HCT116 (cell line): ENCODE measurements at regions not wholly inside any gene's neighbourhood (a gene's known extent, or its start where the extent isn't known, plus 50 kb on each side); places are given as distances from the start of the nearest gene placed in this dataset.

Experiments
- ATAC-seq: fragments of 200-7000 bp; cut with Tn5 transposase; 2 replicates; pipeline ENCODE4 v1.9.1; 2020; ENCODE audit warnings: mild to moderate bottlenecking, moderate library complexity
- BruUV-seq: library from RNA; stranded (reverse); fragments of 400-500 nt; replicated peaks from 2 replicates; lab custom pipeline; 2021; lab: Mats Ljungman, UMichigan
- CTCF ChIA-PET: fragments of 300-600 bp; sonication (Branson Sonifier 250); formaldehyde crosslinking; loops from one replicate; lab custom pipeline; 2021; ENCODE audit warnings: antibody characterized with exemption; lab: Charles Lee
- POLR2A ChIA-PET: fragments of 300-600, 350-600 bp; sonication (Branson Sonifier 250); formaldehyde crosslinking; loops from one replicate; lab custom pipeline; 2021; ENCODE audit warnings: antibody characterized with exemption; lab: Charles Lee
- RAD21 ChIA-PET, 2 experiments: fragments of 300-600 bp; sonication (Branson Sonifier 250); formaldehyde crosslinking; loops; one replicate each; lab custom pipeline; 2023; ENCODE audit warnings: low total read pairs in 2 of 2; ENCODE audit not compliant: uncharacterized antibody in 2 of 2, unreplicated experiment in 2 of 2, low non-redundant PET in 1 of 2; lab: Charles Lee
- DNase-seq: peaks from one replicate; pipeline ENCODE4 v3.0.0-alpha.2; 2010; ENCODE audit warnings: low read depth, low spot score
- H2AFZ ChIP-seq: fragments of 200-600 bp; shearing (Covaris generic), sonication (generic); 2 replicates; pipeline ENCODE4 v1.6.1; 2017; ENCODE audit warnings: low read depth, mixed run types, mixed read lengths, antibody characterized with exemption, low read length; ENCODE audit not compliant: poor library complexity, severe bottlenecking
- H3K27ac ChIP-seq: 2 replicates; pipeline ENCODE4 v1.5.1; 2012; ENCODE audit warnings: low read depth, low read length
- H3K27me3 ChIP-seq: fragments of 200-600 bp; sonication (generic); 2 replicates; pipeline ENCODE4 v1.6.1; 2016; ENCODE audit warnings: mixed run types, low read length, mixed read lengths; ENCODE audit not compliant: insufficient read depth
- H3K36me3 ChIP-seq, 2 experiments: fragments of 200-500 bp in 1 of 2; fragments of 200-600 bp in 1 of 2; sonication (Bioruptor generic) in 1 of 2; sonication (generic) in 1 of 2; 2 replicates each; pipeline versions ENCODE4 v1.5.1 to v1.6.1; 2014 to 2016; ENCODE audit warnings: low read length in 2 of 2, inconsistent platforms in 1 of 2, mixed read lengths in 1 of 2, mixed run types in 1 of 2; ENCODE audit not compliant: insufficient read depth in 2 of 2, control insufficient read depth in 1 of 2
- H3K4me1 ChIP-seq, 2 experiments: fragments of 200-600 bp in 1 of 2; sonication (generic) in 1 of 2; 2 replicates each; pipeline versions ENCODE4 v1.5.1 to v1.6.1; 2012 to 2017; ENCODE audit warnings: low read length in 2 of 2, inconsistent platforms in 1 of 2, mild to moderate bottlenecking in 1 of 2, mixed read lengths in 1 of 2, mixed run types in 1 of 2, moderate library complexity in 1 of 2; ENCODE audit not compliant: insufficient read depth in 2 of 2, control insufficient read depth in 1 of 2
- H3K4me2 ChIP-seq: fragments of 200-600 bp; sonication (generic); 2 replicates; pipeline ENCODE4 v1.6.1; 2017; ENCODE audit warnings: mixed run types, low read length, mixed read lengths
- H3K4me3 ChIP-seq, 2 experiments: fragments of 200-600 bp in 1 of 2; sonication (generic) in 1 of 2; replicated peaks in 1 of 2; 2 replicates each; pipeline ENCODE4 v1.5.1; 2011 to 2016; ENCODE audit warnings: low read length in 2 of 2, control low read depth in 1 of 2, low read depth in 1 of 2, mild to moderate bottlenecking in 1 of 2, mixed read lengths in 1 of 2, mixed run types in 1 of 2
- H3K79me2 ChIP-seq: fragments of 200-600 bp; sonication (generic); 2 replicates; pipeline ENCODE4 v1.6.1; 2017; ENCODE audit warnings: mild to moderate bottlenecking, mixed run types, low read length, moderate library complexity, mixed read lengths; ENCODE audit not compliant: insufficient read depth
- H3K9ac ChIP-seq: fragments of 200-600 bp; sonication (generic); 2 replicates; pipeline ENCODE4 v1.6.1; 2016; ENCODE audit warnings: low read length, mixed read lengths
- H3K9me2 ChIP-seq: fragments of 200-600 bp; sonication (generic), shearing (Covaris generic); 2 replicates; pipeline ENCODE4 v1.6.1; 2017; ENCODE audit warnings: mixed run types, mild to moderate bottlenecking, moderate library complexity; ENCODE audit not compliant: insufficient read depth
- H3K9me3 ChIP-seq, 2 experiments: fragments of 200-500 bp in 1 of 2; fragments of 200-600 bp in 1 of 2; sonication (Bioruptor generic) in 1 of 2; sonication (generic) in 1 of 2; 2 replicates each; pipeline ENCODE4 v1.6.1; 2014 to 2017; ENCODE audit warnings: low read length in 2 of 2, mixed read lengths in 2 of 2, inconsistent platforms in 1 of 2, low read depth in 1 of 2, mild to moderate bottlenecking in 1 of 2, mixed run types in 1 of 2, moderate library complexity in 1 of 2; ENCODE audit not compliant: control insufficient read depth in 1 of 2, insufficient read depth in 1 of 2
- H4K20me1 ChIP-seq: fragments of 200-600 bp; sonication (generic), shearing (Covaris generic); 2 replicates; pipeline ENCODE4 v1.6.1; 2017; ENCODE audit warnings: mixed run types, mild to moderate bottlenecking, moderate library complexity; ENCODE audit not compliant: insufficient read depth
- CEBPB ChIP-seq: IDR thresholded peaks from 2 replicates; pipeline ENCODE4 v1.6.1; 2012; ENCODE audit warnings: low read depth
- EGR1 ChIP-seq: IDR thresholded peaks from 2 replicates; pipeline ENCODE4 v1.6.1; 2012; ENCODE audit warnings: low read depth
- ELF1 ChIP-seq: IDR thresholded peaks from 2 replicates; pipeline ENCODE4 v1.6.1; 2012; ENCODE audit warnings: low read depth, borderline replicate concordance
- JUND ChIP-seq: IDR thresholded peaks from 2 replicates; pipeline ENCODE4 v1.6.1; 2012
- SIN3A ChIP-seq: IDR thresholded peaks from 2 replicates; pipeline ENCODE4 v1.6.1; 2012; ENCODE audit warnings: low read depth
- SP1 ChIP-seq: IDR thresholded peaks from 2 replicates; pipeline ENCODE4 v1.6.1; 2012; ENCODE audit warnings: low read depth
- intact Hi-C: fragments of 100-400 bp; cut with micrococcal nuclease; formaldehyde crosslinking; loops from 2 replicates; pipeline ENCODE4 v1.10.0; 2022
- TF ChIP-seq, protein P1 (sequence below), 3 experiments: fragments of 200-600 bp in 1 of 3; sonication (generic) in 1 of 3; IDR thresholded peaks in 2 of 3; conservative IDR thresholded peaks in 1 of 3; 2 replicates each; pipeline ENCODE4 v1.5.1; 2012 to 2017; ENCODE audit warnings: low read depth in 2 of 3, low read length in 2 of 3, antibody characterized with exemption in 1 of 3, borderline replicate concordance in 1 of 3, control low read depth in 1 of 3, mild to moderate bottlenecking in 1 of 3, mixed read lengths in 1 of 3, mixed run types in 1 of 3, moderate library complexity in 1 of 3; ENCODE audit not compliant: insufficient read depth in 1 of 3

DNA sequence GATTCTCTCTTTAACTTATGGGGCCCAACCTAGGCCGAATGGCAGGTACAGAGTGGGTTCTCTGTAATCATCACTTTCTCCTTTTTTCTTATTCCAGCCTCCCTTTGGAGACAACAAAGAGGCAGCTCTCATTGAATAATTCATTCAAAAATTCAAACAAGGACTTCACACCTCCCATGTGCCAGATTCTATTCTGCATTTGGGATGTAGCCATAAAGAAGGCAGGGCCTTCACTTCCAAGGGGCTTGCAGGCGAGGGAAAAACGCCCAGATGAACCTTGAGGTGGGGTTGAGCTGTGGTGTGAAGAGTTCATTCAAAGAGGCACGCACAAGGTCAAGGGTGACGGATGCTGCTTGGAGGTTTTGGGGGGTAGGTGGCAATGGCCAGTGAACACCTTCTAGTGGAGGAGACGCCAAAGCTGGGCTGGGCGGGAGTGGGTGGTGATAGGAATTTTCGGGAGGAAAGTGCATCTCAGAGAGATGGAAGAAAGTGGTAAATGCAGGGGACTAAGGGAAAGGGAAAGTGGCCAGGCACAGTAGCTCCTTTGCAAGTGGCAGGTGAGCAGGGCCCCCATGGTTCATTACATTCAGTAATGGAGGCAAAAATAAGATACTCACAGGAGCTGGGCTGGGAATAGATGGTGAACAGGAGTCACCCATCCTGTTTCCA is 499.6 kb downstream of the MIAT start:
- no peak overlapping the region for H3K4me3 ChIP-seq
- RAD21 ChIA-PET, result no interaction called here
- no peak overlapping the region for H2AFZ ChIP-seq
- peaks cover 14% of the 10 kb centered on the region; the same call in 1 of the 2 replicates for H3K27me3 ChIP-seq
- no peak overlapping the region for H3K4me2 ChIP-seq
- H3K9ac ChIP-seq, result no peak overlapping the region
- no peak overlapping the region for H3K27ac ChIP-seq
- no peaks in the 10 kb centered on the region for H3K9me3 ChIP-seq
- ATAC-seq, result no peak
- DNase-seq, result no peak
- CTCF ChIA-PET, result no interaction called here
- H4K20me1 ChIP-seq, result no peaks in the 10 kb centered on the region
- no peak for TF ChIP-seq ELF1
- TF ChIP-seq EGR1, result no peak
- H3K36me3 ChIP-seq, result no peaks in the 10 kb centered on the region
- no peaks in the 10 kb centered on the region for H3K9me2 ChIP-seq
- no peaks in the 10 kb centered on the region for H3K79me2 ChIP-seq
- POLR2A ChIA-PET, result no interaction called here
- no TSS peak for BruUV-seq
- no peaks in the 10 kb centered on the region for H3K4me1 ChIP-seq
- intact Hi-C loops, result no loop called here

DNA sequence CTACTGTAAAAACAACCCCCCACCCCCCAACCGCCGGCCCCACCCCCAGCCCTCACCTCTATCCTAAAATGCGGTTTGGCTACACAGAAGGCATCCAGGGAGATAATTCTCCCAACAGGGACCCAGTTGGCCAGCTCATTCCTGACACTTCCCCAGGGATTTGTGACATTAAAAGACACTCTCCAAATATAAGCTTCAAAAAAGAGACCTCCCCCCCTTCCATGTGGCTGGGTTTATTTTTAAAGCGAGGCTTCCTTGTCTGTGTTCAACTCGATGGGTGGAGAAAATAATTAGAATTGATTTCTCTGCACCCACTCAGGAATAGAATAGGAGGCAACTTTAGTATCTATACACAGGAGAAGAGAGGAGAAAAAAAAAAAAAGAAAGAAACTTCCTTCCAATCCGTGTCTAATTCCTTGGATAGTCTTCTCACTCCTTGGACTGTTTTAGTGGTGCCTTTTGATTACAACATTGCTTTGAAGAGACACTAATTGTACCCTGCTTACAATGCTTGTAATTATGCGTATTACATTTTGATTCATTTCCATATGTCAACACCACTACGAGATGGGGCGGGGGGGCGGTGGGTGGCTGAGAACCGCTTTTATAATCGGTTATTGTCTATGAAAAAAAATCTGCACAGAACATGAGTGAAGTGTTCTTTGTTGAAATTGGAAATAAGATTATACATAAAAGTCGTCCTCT is 500.4 kb downstream of the MIAT start:
- BruUV-seq, result no TSS peak
- Histone ChIP-seq H3K4me2 (no peak overlapping the region), H4K20me1 (no peaks in the 10 kb centered on the region), H3K36me3 (no peaks in the 10 kb centered on the region), H3K9me3 (no peaks in the 10 kb centered on the region), H3K9me2 (no peaks in the 10 kb centered on the region), H3K9ac (no peak overlapping the region), H3K4me1 (no peaks in the 10 kb centered on the region), H3K4me3 (no peak overlapping the region), H3K27me3 (peaks cover 17% of the 10 kb centered on the region; the same call in 1 of the 2 replicates), H3K79me2 (no peaks in the 10 kb centered on the region), H3K27ac (no peak overlapping the region), H2AFZ (no peak overlapping the region)
- intact Hi-C loops, result no loop called here
- CTCF ChIA-PET, result no interaction called here
- RAD21 ChIA-PET, result no interaction called here
- ATAC-seq (no peak), DNase-seq (no peak)
- POLR2A ChIA-PET, result no interaction called here
- TF ChIP-seq SP1, result no peak
- TF ChIP-seq ELF1, result no peak
- no peak for TF ChIP-seq EGR1
- no peak for TF ChIP-seq JUND
- no peak for TF ChIP-seq CEBPB
- TF ChIP-seq, protein P1, sequence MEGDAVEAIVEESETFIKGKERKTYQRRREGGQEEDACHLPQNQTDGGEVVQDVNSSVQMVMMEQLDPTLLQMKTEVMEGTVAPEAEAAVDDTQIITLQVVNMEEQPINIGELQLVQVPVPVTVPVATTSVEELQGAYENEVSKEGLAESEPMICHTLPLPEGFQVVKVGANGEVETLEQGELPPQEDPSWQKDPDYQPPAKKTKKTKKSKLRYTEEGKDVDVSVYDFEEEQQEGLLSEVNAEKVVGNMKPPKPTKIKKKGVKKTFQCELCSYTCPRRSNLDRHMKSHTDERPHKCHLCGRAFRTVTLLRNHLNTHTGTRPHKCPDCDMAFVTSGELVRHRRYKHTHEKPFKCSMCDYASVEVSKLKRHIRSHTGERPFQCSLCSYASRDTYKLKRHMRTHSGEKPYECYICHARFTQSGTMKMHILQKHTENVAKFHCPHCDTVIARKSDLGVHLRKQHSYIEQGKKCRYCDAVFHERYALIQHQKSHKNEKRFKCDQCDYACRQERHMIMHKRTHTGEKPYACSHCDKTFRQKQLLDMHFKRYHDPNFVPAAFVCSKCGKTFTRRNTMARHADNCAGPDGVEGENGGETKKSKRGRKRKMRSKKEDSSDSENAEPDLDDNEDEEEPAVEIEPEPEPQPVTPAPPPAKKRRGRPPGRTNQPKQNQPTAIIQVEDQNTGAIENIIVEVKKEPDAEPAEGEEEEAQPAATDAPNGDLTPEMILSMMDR (IDR thresholded peaks at IDR 0.05 in 2 of 3, conservative IDR thresholded peaks at IDR 0.05 in 1 of 3; ENCODE audit: borderline replicate concordance in 1 of 3, insufficient read depth in 1 of 3, low read depth in 2 of 3, low read length in 2 of 3), result no peak
- TF ChIP-seq SIN3A, result no peak
